ENCODE measurements at regions not wholly inside any gene's neighbourhood (a gene's known extent, or its start where the extent isn't known, plus 50 kb on each side); places are given as distances from the start of the nearest gene placed in this dataset.
A peak's percentile ranks its signal among the peaks of the same experiment; 100 is the strongest.

GRCh38 chr20:58028123-58028522 is 200.3 kb downstream of the ANKRD60 start:
- Histone ChIP-seq H2AFZ (ENCODE audit: low read depth, low read length) (no peak overlapping the region), H3K79me2 (ENCODE audit: control insufficient read depth, insufficient read depth, low read length) (no peaks in the 10 kb centered on the region), H3K27ac (ENCODE audit: insufficient read depth, low read depth, low read length) (no peak overlapping the region), H4K20me1 (replicated peaks; ENCODE audit: control insufficient read depth, extremely low read depth, insufficient read depth, low read length) (no peaks in the 10 kb centered on the region), H3K9me1 (replicated peaks; ENCODE audit: control insufficient read depth, extremely low read depth, insufficient read depth, low read length) (no peaks in the 10 kb centered on the region), H3K9me3 (replicated peaks; ENCODE audit: control insufficient read depth, insufficient read depth, low read length) (no peaks in the 10 kb centered on the region), H3K4me2 (ENCODE audit: insufficient read depth, low read length) (no peak overlapping the region), H3K27me3 (ENCODE audit: control insufficient read depth in 2 of 2, insufficient read depth in 2 of 2, low read length in 2 of 2) (peaks cover 0 to 1% of the 10 kb centered on the region in 2 experiments), H3K36me3 (ENCODE audit: control insufficient read depth in 2 of 2, extremely low read depth in 1 of 2, insufficient read depth in 2 of 2, low read length in 2 of 2) (no peaks in the 10 kb centered on the region), H3K9ac (replicated peaks; ENCODE audit: extremely low read depth, insufficient read depth, low read length) (no peak overlapping the region), H3K4me1 (ENCODE audit: control insufficient read depth, extremely low read depth, insufficient read depth, low read length) (no peaks in the 10 kb centered on the region), H3K4me3 (replicated peaks in 1 of 3; ENCODE audit: insufficient read depth in 1 of 3, low read depth in 1 of 3, low read length in 3 of 3) (no peak overlapping the region)
- TF ChIP-seq CTCF (IDR thresholded peaks at IDR 0.05; ENCODE audit: extremely low read depth in 1 of 2, insufficient read depth in 1 of 2, low read depth in 1 of 2, low read length in 2 of 2): peak; percentile 4 to 18
- TF ChIP-seq GATA2 (IDR thresholded peaks at IDR 0.05; ENCODE audit: insufficient read depth, insufficient read length, low read depth, low read length): no peak
- FAIRE-seq (no peak), DNase-seq (ENCODE audit: low read depth, low spot score) (no peak)
- no TSS peak for BruUV-seq (replicated peaks)
- POLR2A ChIA-PET: no interaction called here
- dilution Hi-C loops (cut with MboI; ENCODE audit: extremely low pct_ligation_motif_present, low sequenced_read_pairs): no loop called here
- intact Hi-C loops (cut with micrococcal nuclease): loop anchor here (1.0 to 2.0 kb wide), 2 partner anchors 374 to 405 kb away; no protein-coding TSS in a partner anchor
- CTCF ChIA-PET: interaction anchor here (1.1 kb wide), 1 partner anchor 375 kb away, joined by 7 read pairs; no protein-coding TSS in a partner anchor

- H3K27me3 ChIP-seq (ENCODE audit: control insufficient read depth in 2 of 2, insufficient read depth in 2 of 2, low read length in 2 of 2): peaks cover 0 to 1% of the 10 kb centered on the region in 2 experiments
- no peak overlapping the region for H3K4me2 ChIP-seq (ENCODE audit: insufficient read depth, low read length)
- intact Hi-C loops (cut with micrococcal nuclease): no loop called here
- no peak overlapping the region for H3K9ac ChIP-seq (replicated peaks; ENCODE audit: extremely low read depth, insufficient read depth, low read length)
- no peak overlapping the region for H2AFZ ChIP-seq (ENCODE audit: low read depth, low read length)
- dilution Hi-C loops (cut with MboI; ENCODE audit: extremely low pct_ligation_motif_present, low sequenced_read_pairs): no loop called here
- no peaks in the 10 kb centered on the region for H4K20me1 ChIP-seq (replicated peaks; ENCODE audit: control insufficient read depth, extremely low read depth, insufficient read depth, low read length)
- no peak overlapping the region for H3K27ac ChIP-seq (ENCODE audit: insufficient read depth, low read depth, low read length)
- FAIRE-seq (no peak), DNase-seq (ENCODE audit: low read depth, low spot score) (no peak)
- no peaks in the 10 kb centered on the region for H3K4me1 ChIP-seq (ENCODE audit: control insufficient read depth, extremely low read depth, insufficient read depth, low read length)
- no peaks in the 10 kb centered on the region for H3K9me1 ChIP-seq (replicated peaks; ENCODE audit: control insufficient read depth, extremely low read depth, insufficient read depth, low read length)
- H3K36me3 ChIP-seq (ENCODE audit: control insufficient read depth in 2 of 2, extremely low read depth in 1 of 2, insufficient read depth in 2 of 2, low read length in 2 of 2): no peaks in the 10 kb centered on the region
- POLR2A ChIA-PET: no interaction called here
- BruUV-seq (replicated peaks): no TSS peak
- H3K79me2 ChIP-seq (ENCODE audit: control insufficient read depth, insufficient read depth, low read length): no peaks in the 10 kb centered on the region
- H3K4me3 ChIP-seq (replicated peaks in 1 of 3; ENCODE audit: insufficient read depth in 1 of 3, low read depth in 1 of 3, low read length in 3 of 3): no peak overlapping the region
- no peaks in the 10 kb centered on the region for H3K9me3 ChIP-seq (replicated peaks; ENCODE audit: control insufficient read depth, insufficient read depth, low read length)
- CTCF ChIA-PET: interaction anchor here (0.6 to 1.9 kb wide), 2 partner anchors 126 to 373 kb away, joined by 4 to 6 read pairs; no protein-coding TSS in a partner anchor
- TF ChIP-seq MAX (IDR thresholded peaks at IDR 0.05; ENCODE audit: insufficient read depth, insufficient read length) (no peak), FOS (IDR thresholded peaks at IDR 0.05; ENCODE audit: borderline replicate concordance, insufficient read depth, low read length) (no peak), MYC (IDR thresholded peaks at IDR 0.05; ENCODE audit: low read depth, low read length) (no peak), POLR2A (IDR thresholded peaks at IDR 0.05; ENCODE audit: low read depth, low read length) (no peak), GATA2 (IDR thresholded peaks at IDR 0.05; ENCODE audit: insufficient read depth, insufficient read length, low read depth, low read length) (no peak), POLR2AphosphoS5 (IDR thresholded peaks at IDR 0.05; ENCODE audit: insufficient read depth, low read depth, low read length) (no peak), EZH2 (IDR thresholded peaks at IDR 0.05; ENCODE audit: borderline replicate concordance, low read depth, low read length, severe bottlenecking) (no peak)
Measured at GRCh38 chr20:58026361-58026760, 202.1 kb downstream of the ANKRD60 start.
